T-helper 2 cell treated with Interferon-gamma antibody and Interleukin-4, amounts not matched to agents 5 μg/mL and 100 μg/mL, for 36 hours (primary cell): ENCODE measurements at regions not wholly inside any gene's neighbourhood (a gene's known extent, or its start where the extent isn't known, plus 50 kb on each side); places are given as distances from the start of the nearest gene placed in this dataset.
"Not testable (repeated sequence)": the region's sequence is repeated elsewhere in the genome, so short reads cannot be mapped to it uniquely, and the experiment has no call there.

ENCODE experiments used
- DNase-seq: peaks from one replicate; pipeline ENCODE4 v3.0.0; 2021; ENCODE audit warnings: low spot score
- H3K27ac Mint-ChIP-seq: one replicate; pipeline ENCODE4 v1.8.0; 2021; ENCODE audit warnings: mild to moderate bottlenecking, mixed read lengths
- H3K27me3 Mint-ChIP-seq: one replicate; pipeline ENCODE4 v1.8.0; 2021; ENCODE audit warnings: low read depth, mixed read lengths
- H3K36me3 Mint-ChIP-seq: one replicate; pipeline ENCODE4 v1.8.0; 2021; ENCODE audit warnings: low read depth, mixed read lengths
- H3K4me1 Mint-ChIP-seq: one replicate; pipeline ENCODE4 v1.8.0; 2021; ENCODE audit warnings: low read depth, mixed read lengths
- H3K4me3 Mint-ChIP-seq: one replicate; pipeline ENCODE4 v1.8.0; 2022; ENCODE audit warnings: mild to moderate bottlenecking, moderate library complexity, mixed read lengths
- H3K9me3 Mint-ChIP-seq: one replicate; pipeline ENCODE4 v1.8.0; 2021; ENCODE audit warnings: mixed read lengths

DNA sequence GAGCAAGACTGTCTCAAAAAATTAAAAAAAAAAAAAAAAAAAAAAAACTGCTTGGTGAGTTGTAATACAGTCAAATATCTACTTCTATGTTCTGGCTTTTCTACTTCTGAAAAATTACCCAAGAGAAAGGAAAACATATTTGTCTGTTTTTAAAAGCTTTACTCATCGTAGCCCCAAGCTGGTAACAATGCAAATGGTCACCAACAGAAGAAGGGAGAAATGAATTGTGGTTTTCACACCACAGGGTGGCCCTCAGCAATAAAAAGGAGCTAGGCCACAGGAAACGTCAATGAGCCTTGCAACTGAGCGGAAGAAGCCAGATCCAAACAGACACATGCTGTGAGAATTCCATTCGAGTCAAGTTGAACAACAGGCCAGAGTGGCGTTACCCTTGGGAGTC is 121.0 kb downstream of the CDRT15L2 start:
- not testable (repeated sequence) for H3K4me3 Mint-ChIP-seq, H3K9me3 Mint-ChIP-seq, H3K36me3 Mint-ChIP-seq, DNase-seq, H3K27me3 Mint-ChIP-seq, H3K27ac Mint-ChIP-seq
- H3K4me1 Mint-ChIP-seq: peaks cover 17% of the 10 kb centered on the region

DNA sequence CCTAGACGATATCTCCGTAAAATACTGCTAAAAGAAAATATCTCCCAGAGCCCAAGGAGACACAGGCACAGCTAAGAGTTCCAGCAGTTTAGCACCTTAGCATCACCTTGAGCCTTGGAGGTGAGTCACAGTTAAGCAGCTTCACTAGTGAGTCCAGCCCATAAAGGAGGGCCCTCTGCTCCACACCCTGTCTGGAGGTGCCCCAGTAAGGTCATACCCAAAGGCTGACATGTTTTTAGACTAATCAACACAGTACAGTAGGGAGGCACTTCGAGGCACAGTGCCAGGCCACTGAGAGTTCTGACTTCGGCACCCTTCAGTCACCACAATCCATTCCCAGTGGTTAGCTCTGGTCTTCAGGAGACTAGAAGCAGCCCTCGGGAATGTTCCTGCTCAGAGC is 121.8 kb downstream of the CDRT15L2 start:
- not testable (repeated sequence) for H3K27me3 Mint-ChIP-seq, DNase-seq, H3K36me3 Mint-ChIP-seq, H3K9me3 Mint-ChIP-seq, H3K4me3 Mint-ChIP-seq, H3K27ac Mint-ChIP-seq
- H3K4me1 Mint-ChIP-seq: peaks cover 13% of the 10 kb centered on the region

DNA sequence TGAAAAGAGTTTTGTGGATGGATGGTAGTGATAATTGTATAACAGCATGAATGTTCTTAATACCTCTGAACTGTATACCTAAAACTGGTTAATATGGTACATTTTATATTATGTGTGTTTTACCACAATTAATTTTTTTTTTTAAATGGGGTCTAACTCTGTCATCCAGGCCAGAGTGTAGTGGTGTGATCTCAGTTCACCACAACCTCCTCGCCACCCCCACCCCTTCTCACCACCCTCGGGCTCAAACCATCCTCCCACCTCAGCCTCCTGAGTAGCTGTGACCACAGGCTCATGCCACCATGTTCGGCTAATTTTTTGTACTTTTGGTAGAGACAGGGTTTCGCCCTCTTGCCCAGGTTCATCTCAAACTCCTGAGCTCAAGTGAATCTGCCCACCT is 123.2 kb downstream of the CDRT15L2 start:
- Mint-ChIP-seq H3K4me3 (no peak overlapping the region), H3K9me3 (no peaks in the 10 kb centered on the region), H3K4me1 (peaks cover 13% of the 10 kb centered on the region), H3K36me3 (no peaks in the 10 kb centered on the region), H3K27me3 (no peaks in the 10 kb centered on the region), H3K27ac (no peak overlapping the region)
- no peak for DNase-seq

DNA sequence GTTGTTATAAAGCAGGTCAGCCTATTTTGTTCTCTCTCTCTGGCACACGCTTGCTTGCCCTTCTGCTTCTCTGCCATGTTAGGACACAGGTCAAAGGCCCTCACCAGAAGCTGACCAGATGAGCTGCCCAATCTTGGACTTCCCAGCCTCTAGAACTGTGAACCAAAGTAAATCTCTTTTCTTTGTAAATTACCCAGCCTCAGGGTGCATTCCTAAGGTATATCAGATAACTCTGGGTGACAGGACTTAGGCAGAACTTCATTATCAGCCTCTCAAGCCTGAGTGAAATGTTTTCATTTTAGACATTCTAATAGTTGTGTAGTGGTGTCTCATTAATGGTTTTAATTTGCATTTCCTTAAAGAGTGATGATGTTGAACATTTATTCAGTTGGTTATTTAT is 124.3 kb downstream of the CDRT15L2 start:
- Mint-ChIP-seq H3K9me3 (no peaks in the 10 kb centered on the region), H3K27ac (no peak overlapping the region), H3K4me3 (no peak overlapping the region), H3K4me1 (peaks cover 7% of the 10 kb centered on the region), H3K36me3 (no peaks in the 10 kb centered on the region), H3K27me3 (no peaks in the 10 kb centered on the region)
- no peak for DNase-seq

DNA sequence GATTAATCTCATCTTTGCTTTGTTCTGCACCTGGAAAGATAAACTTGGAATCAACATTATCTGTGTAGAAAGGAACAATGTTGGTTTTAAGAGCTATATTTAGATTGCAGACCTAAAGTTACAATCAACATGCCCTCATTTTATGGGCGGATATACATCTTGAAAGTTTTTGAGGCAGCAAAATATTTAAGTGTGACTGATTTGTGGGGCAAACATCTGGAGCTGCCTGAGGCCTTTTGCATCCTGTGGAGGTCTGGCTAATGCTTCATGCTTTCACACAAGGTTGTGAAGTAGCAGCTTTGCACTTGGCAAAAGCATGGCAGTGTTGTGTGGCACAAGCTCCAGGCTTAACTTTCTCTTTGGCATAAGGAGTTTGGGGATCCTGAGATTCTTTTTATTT is 125.7 kb downstream of the CDRT15L2 start:
- not testable (repeated sequence) for H3K9me3 Mint-ChIP-seq, H3K27ac Mint-ChIP-seq, H3K4me3 Mint-ChIP-seq, H3K4me1 Mint-ChIP-seq, H3K36me3 Mint-ChIP-seq, H3K27me3 Mint-ChIP-seq, DNase-seq

DNA sequence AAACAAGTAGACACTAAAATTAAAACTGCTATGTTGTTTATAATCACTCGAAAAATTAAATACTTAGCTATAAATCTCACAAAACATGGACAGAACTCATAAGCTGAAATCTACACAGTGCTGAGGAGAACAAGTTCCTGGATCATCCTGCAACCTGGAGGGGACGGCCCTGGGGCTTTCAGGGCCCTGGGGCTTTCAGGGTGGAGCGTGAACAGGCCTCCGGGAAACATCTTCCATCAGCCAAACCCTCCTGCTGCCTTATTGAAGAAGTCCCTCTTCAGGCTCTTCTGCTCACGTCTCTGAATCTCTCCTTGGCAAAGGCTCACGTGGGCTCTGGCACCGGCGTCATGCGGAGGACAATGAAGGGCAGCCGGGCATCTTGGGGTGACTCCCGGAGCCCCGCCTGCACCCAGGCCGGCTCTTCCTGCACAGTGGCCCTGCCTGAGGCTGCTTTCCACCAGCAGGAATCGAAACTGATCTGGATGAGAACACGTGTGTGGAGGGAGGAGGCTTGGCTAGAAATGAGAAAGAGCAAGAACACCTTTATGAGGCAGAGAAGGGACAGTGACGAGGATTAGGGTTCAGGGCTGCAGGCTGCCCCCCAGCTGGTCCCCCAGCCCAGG is 127.3 kb downstream of the CDRT15L2 start:
- H3K4me1 Mint-ChIP-seq: peaks cover 2% of the 10 kb centered on the region
- DNase-seq: no peak
- no peaks in the 10 kb centered on the region for H3K9me3 Mint-ChIP-seq
- H3K27ac Mint-ChIP-seq: no peak overlapping the region
- peaks cover 4% of the 10 kb centered on the region for H3K27me3 Mint-ChIP-seq
- H3K36me3 Mint-ChIP-seq: no peaks in the 10 kb centered on the region
- no peak overlapping the region for H3K4me3 Mint-ChIP-seq

DNA sequence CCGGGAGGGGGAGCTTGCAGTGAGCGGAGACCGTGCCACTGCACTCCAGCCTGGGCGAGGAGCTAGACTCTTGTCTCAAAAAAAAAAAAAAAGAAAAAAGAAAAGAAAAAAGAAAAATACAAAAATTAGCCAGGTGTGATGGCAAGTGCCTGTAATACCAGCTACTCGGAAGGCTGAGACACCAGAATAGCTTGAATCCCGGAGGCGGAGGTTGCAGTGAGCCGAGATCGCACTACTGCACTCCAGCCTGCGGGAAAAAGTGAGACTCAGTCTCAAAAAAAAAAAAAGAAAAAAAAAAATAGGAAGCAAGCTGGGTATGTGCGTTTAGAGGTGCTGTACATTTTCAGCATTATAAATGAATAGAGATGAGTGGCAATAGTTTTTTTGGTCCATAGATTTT is 129.3 kb downstream of the CDRT15L2 start:
- H3K27me3 Mint-ChIP-seq, H3K36me3 Mint-ChIP-seq, DNase-seq, H3K9me3 Mint-ChIP-seq, H3K4me1 Mint-ChIP-seq, H3K4me3 Mint-ChIP-seq, H3K27ac Mint-ChIP-seq: not testable (repeated sequence)

DNA sequence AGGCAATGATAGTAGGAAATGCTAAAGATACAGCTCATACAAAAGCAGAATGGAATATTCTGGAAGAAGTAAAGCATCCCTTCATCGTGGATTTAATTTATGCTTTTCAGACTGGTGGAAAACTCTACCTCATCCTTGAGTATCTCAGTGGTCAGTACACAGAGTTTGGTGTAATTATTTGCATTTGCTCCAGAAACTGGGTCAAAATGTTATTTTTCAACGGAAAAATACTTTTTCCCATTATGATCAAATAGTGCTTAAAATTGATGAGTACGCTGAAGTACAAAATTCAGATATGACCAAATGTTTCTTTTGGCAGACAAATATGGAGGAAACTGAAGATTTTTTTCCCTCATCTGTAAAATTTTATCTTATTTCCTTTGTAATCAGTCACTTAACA is 137.0 kb downstream of the CDRT15L2 start:
- not testable (repeated sequence) for H3K4me1 Mint-ChIP-seq, H3K4me3 Mint-ChIP-seq, H3K9me3 Mint-ChIP-seq, H3K27me3 Mint-ChIP-seq, H3K27ac Mint-ChIP-seq, H3K36me3 Mint-ChIP-seq, DNase-seq

DNA sequence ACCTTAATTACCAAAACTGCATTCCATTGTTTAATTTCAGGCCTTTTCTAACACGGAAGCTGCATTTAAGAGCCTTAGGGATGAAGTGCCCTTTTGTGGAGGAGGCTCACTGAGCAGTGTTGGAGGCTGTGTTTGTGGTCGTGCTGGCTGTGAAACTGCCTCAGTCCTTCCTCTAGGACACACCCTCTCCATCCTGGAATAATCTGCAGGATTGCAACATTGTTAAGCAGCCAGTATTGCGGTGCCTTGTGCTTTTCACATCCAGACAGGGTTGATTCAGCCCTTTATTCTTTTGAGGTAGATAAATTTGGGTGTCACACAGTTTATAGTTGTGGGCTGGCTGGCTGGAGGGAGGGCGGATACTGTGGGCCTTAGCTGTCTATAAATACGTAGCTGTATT is 141.6 kb downstream of the CDRT15L2 start:
- no peaks in the 10 kb centered on the region for H3K9me3 Mint-ChIP-seq
- no peak overlapping the region for H3K4me3 Mint-ChIP-seq
- H3K36me3 Mint-ChIP-seq: no peaks in the 10 kb centered on the region
- no peak overlapping the region for H3K27ac Mint-ChIP-seq
- no peak for DNase-seq
- H3K27me3 Mint-ChIP-seq: peaks cover 21% of the 10 kb centered on the region
- H3K4me1 Mint-ChIP-seq: no peaks in the 10 kb centered on the region

DNA sequence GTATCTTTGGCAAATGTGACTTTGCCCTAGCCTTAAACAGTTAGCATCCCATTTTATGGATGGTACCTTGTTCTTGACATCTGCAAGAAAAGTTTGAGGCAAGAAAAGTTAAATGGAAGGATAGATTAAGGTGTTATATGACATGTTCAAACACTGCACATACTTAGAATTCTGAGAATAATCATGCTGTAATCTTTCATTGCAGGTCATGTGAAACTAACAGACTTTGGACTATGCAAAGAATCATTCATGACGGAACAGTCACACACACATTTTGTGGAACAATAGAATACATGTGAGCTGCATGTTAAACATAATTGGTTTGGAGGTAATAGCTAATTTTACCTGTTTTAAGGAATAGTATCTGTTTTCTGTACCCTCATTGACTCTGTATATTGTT is 144.9 kb downstream of the CDRT15L2 start:
- DNase-seq, H3K36me3 Mint-ChIP-seq, H3K4me1 Mint-ChIP-seq, H3K27ac Mint-ChIP-seq, H3K4me3 Mint-ChIP-seq, H3K9me3 Mint-ChIP-seq: not testable (repeated sequence)
- peaks cover 29% of the 10 kb centered on the region for H3K27me3 Mint-ChIP-seq

DNA sequence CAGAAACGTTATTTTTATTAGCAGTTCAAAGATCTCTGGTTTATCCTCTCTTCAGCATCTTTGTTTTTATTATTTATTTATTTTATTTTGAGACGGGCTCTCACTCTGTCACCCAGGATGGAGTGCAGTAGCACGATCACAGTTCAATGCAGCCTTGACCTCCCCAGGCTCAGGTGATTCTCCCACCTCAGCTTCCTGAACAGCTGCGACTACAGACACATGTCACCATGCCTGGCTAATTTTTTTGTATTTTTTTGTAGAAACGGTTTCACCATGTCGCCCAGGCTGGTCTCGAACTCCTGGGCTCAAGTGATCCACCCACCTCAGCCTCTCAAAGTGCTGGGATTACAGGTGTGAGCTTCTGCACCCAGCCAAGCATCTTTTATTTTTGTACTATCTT is 147.7 kb downstream of the CDRT15L2 start:
- H3K4me1 Mint-ChIP-seq, H3K4me3 Mint-ChIP-seq, DNase-seq, H3K9me3 Mint-ChIP-seq, H3K36me3 Mint-ChIP-seq, H3K27ac Mint-ChIP-seq: not testable (repeated sequence)
- peaks cover 26% of the 10 kb centered on the region for H3K27me3 Mint-ChIP-seq

DNA sequence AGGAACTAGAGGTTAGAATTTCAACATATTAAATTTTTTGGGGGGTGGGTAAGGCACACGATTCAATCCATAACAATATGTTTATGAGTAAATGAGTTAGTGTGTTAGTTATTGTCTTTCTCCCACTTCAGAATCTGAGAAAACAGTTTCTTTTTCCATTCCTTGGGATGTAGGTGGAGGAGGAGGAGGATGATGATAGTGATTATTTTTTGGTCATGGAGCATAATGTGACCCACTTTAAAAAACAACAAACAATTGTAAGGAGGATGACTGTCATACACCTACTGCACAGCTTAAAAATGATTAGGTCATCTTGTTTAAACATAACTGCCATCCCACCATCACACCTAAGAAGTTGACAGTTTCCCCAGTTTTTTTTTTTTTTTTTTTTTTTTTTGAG is 148.7 kb downstream of the CDRT15L2 start:
- H3K4me1 Mint-ChIP-seq: no peaks in the 10 kb centered on the region
- H3K36me3 Mint-ChIP-seq: no peaks in the 10 kb centered on the region
- H3K27me3 Mint-ChIP-seq: peaks cover 26% of the 10 kb centered on the region
- DNase-seq: no peak
- H3K9me3 Mint-ChIP-seq: no peaks in the 10 kb centered on the region
- H3K27ac Mint-ChIP-seq: no peak overlapping the region
- H3K4me3 Mint-ChIP-seq: no peak overlapping the region

DNA sequence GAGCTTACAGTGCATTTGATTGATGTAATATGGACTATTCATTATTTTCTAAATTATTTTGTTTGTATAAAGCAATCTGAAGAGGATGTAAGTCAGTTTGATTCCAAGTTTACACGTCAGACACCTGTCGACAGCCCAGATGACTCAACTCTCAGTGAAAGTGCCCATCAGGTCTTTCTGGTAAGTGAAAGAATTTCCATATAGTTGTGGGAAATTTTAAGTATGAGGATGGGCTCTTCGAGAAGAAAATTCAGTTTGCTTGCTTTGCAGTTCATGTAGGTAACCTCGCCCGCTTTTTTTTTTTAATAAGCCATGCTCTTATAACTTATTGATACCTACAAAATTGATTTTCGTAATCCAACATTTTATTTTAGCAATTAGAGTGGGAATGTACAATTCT is 151.6 kb downstream of the CDRT15L2 start:
- H3K4me3 Mint-ChIP-seq, H3K4me1 Mint-ChIP-seq, DNase-seq, H3K9me3 Mint-ChIP-seq, H3K27ac Mint-ChIP-seq, H3K36me3 Mint-ChIP-seq: not testable (repeated sequence)
- peaks cover 14% of the 10 kb centered on the region for H3K27me3 Mint-ChIP-seq

DNA sequence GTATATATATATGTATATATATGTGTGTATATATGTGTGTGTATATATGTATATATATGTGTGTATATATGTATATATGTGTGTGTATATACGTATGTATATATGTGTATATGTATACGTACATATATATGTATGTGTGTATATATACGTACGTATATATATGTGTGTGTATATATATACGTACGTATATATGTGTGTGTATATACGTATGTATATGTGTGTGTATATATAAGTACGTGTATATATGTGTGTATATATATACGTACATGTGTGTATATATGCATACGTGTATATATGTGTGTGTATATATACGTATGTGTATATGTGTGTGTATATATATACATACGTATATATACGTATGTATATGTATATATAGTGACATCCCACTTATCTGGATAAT is 154.4 kb downstream of the CDRT15L2 start:
- Mint-ChIP-seq H3K9me3 (no peaks in the 10 kb centered on the region), H3K36me3 (no peaks in the 10 kb centered on the region), H3K4me1 (no peaks in the 10 kb centered on the region), H3K27me3 (peaks cover 12% of the 10 kb centered on the region), H3K27ac (no peak overlapping the region), H3K4me3 (no peak overlapping the region)
- no peak for DNase-seq

DNA sequence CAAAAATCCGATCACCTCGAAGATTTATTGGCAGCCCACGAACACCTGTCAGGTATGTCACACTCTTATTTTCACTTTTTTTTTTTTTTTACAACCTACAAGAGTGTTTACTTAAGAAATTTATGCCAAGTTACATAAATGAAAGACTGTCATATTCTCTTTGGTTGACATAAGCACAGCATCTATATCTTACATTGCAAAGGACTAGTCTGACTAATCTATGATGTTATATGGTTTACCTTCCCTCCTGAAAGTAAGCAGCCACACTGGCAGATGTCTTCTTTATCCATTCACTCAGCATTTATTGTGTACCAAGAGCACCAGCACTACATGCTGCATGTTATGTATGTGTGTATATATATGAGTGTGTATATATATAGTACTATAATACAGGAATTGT is 156.3 kb downstream of the CDRT15L2 start:
- DNase-seq: no peak
- peaks cover 15% of the 10 kb centered on the region for H3K27me3 Mint-ChIP-seq
- H3K36me3 Mint-ChIP-seq: no peaks in the 10 kb centered on the region
- no peaks in the 10 kb centered on the region for H3K4me1 Mint-ChIP-seq
- H3K9me3 Mint-ChIP-seq: no peaks in the 10 kb centered on the region
- no peak overlapping the region for H3K27ac Mint-ChIP-seq
- H3K4me3 Mint-ChIP-seq: no peak overlapping the region
